Calu3 (cell line): ENCODE measurements at regions not wholly inside any gene's neighbourhood (a gene's known extent, or its start where the extent isn't known, plus 50 kb on each side); places are given as distances from the start of the nearest gene placed in this dataset.

Experiments used
- BruUV-seq: library from RNA; stranded (reverse); fragments of 400-500 nt; replicated peaks from 2 replicates; lab custom pipeline; 2021; lab: Mats Ljungman, UMichigan
- CTCF ChIA-PET: fragments of 300-600 bp; sonication (Branson Sonifier 250); formaldehyde crosslinking; loops from one replicate; lab custom pipeline; 2022; ENCODE audit warnings: antibody characterized with exemption; lab: Charles Lee
- DNase-seq: peaks from one replicate; pipeline ENCODE4 v3.0.0; 2022
- H3K27ac Mint-ChIP-seq: one replicate; pipeline ENCODE4 v1.8.0; 2022; ENCODE audit warnings: mixed read lengths; ENCODE audit not compliant: unreplicated experiment
- H3K27me3 Mint-ChIP-seq: one replicate; pipeline ENCODE4 v1.8.0; 2022; ENCODE audit warnings: mixed read lengths; ENCODE audit not compliant: unreplicated experiment
- H3K36me3 Mint-ChIP-seq: one replicate; pipeline ENCODE4 v1.8.0; 2022; ENCODE audit warnings: mild to moderate bottlenecking, moderate library complexity, mixed read lengths; ENCODE audit not compliant: insufficient read depth, unreplicated experiment
- H3K4me1 Mint-ChIP-seq: one replicate; pipeline ENCODE4 v1.8.0; 2022; ENCODE audit warnings: mild to moderate bottlenecking, low read depth, mixed read lengths; ENCODE audit not compliant: unreplicated experiment
- H3K4me3 Mint-ChIP-seq: one replicate; pipeline ENCODE4 v1.8.0; 2022; ENCODE audit warnings: mild to moderate bottlenecking, low read depth, moderate library complexity, mixed read lengths; ENCODE audit not compliant: unreplicated experiment
- H3K9me3 Mint-ChIP-seq: one replicate; pipeline ENCODE4 v1.8.0; 2022; ENCODE audit warnings: low read depth, mixed read lengths; ENCODE audit not compliant: unreplicated experiment
- intact Hi-C: fragments of 100-400 bp; cut with micrococcal nuclease; formaldehyde crosslinking; loops from one replicate; pipeline ENCODE4 v1.10.0; 2022; ENCODE audit not compliant: unreplicated experiment
- TF ChIP-seq, protein P1 (sequence below): fragments of 200-600 bp; IDR thresholded peaks from one replicate; pipeline ENCODE4 v1.8.0; 2022; ENCODE audit warnings: antibody characterized with exemption; ENCODE audit not compliant: unreplicated experiment

DNA sequence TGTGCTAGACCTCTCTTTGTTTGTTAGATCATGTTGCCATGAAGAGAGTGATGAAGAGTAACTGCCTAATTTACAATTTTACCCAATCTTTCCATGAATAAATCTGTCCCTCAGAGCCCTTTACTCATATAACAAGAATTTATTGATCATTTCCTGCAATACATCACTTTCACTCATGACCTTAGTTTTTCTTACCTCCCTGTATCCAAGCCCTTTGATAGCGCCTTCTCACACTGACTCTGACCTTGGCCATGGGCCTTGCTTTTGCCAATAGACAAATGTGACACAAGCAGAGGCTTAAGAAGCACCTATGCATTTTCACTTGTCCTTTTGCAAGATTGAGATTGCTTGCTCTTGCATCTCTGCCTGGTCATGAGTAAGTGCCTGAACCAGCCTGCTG is 288.1 kb downstream of the NNT start:
- Mint-ChIP-seq H3K4me1 (peaks cover 21% of the 10 kb centered on the region), H3K27ac (no peak overlapping the region), H3K4me3 (no peak overlapping the region), H3K36me3 (no peaks in the 10 kb centered on the region), H3K27me3 (no peaks in the 10 kb centered on the region), H3K9me3 (peaks cover 2% of the 10 kb centered on the region)
- peak; percentile 14 for DNase-seq
- TF ChIP-seq, protein P1, sequence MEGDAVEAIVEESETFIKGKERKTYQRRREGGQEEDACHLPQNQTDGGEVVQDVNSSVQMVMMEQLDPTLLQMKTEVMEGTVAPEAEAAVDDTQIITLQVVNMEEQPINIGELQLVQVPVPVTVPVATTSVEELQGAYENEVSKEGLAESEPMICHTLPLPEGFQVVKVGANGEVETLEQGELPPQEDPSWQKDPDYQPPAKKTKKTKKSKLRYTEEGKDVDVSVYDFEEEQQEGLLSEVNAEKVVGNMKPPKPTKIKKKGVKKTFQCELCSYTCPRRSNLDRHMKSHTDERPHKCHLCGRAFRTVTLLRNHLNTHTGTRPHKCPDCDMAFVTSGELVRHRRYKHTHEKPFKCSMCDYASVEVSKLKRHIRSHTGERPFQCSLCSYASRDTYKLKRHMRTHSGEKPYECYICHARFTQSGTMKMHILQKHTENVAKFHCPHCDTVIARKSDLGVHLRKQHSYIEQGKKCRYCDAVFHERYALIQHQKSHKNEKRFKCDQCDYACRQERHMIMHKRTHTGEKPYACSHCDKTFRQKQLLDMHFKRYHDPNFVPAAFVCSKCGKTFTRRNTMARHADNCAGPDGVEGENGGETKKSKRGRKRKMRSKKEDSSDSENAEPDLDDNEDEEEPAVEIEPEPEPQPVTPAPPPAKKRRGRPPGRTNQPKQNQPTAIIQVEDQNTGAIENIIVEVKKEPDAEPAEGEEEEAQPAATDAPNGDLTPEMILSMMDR: no peak
- intact Hi-C loops: loop anchor here (5.0 kb wide), 1 partner anchor 111 kb away; no protein-coding TSS in a partner anchor
- CTCF ChIA-PET: no interaction called here
- no TSS peak for BruUV-seq

- H3K36me3 Mint-ChIP-seq: no peaks in the 10 kb centered on the region
- no TSS peak for BruUV-seq
- TF ChIP-seq, protein P1: no peak
- peaks cover 2% of the 10 kb centered on the region for H3K9me3 Mint-ChIP-seq
- CTCF ChIA-PET: no interaction called here
- intact Hi-C loops: no loop called here
- DNase-seq: no peak
- peaks cover 21% of the 10 kb centered on the region for H3K4me1 Mint-ChIP-seq
- no peak overlapping the region for H3K27ac Mint-ChIP-seq
- H3K27me3 Mint-ChIP-seq: no peaks in the 10 kb centered on the region
- H3K4me3 Mint-ChIP-seq: no peak overlapping the region
Observed at GRCh38 chr5:43889233-43889632, 286.3 kb downstream of the NNT start.

GRCh38 chr5:43875741-43876140 is 272.8 kb downstream of the NNT start:
- intact Hi-C loops: no loop called here
- Mint-ChIP-seq H3K4me3 (no peak overlapping the region), H3K4me1 (no peaks in the 10 kb centered on the region), H3K36me3 (no peaks in the 10 kb centered on the region), H3K9me3 (no peaks in the 10 kb centered on the region), H3K27me3 (no peaks in the 10 kb centered on the region), H3K27ac (no peak overlapping the region)
- CTCF ChIA-PET: no interaction called here
- DNase-seq: no peak
- no TSS peak for BruUV-seq
- TF ChIP-seq, protein P1: no peak

DNA sequence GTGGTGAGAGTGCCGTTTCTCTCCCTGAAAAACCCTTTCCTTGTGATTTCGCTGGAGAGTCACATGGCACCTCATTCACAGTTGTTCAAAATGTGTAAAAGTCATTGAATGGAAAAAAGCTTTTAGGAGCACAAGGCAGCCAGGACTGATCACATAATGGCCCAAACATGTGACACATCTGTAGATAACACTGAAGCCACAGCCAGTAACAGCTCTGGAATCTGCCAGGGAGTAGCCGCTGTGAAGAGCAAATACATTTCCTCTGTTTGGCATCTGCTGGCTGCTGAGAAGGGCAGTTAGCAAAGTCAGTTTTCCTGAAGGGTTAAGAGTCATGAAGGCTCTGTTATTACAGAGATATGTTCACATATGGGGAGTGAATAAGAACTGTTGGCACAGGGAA is 271.8 kb downstream of the NNT start:
- CTCF ChIA-PET: no interaction called here
- no TSS peak for BruUV-seq
- no peak overlapping the region for H3K4me3 Mint-ChIP-seq
- H3K9me3 Mint-ChIP-seq: no peaks in the 10 kb centered on the region
- no peak for DNase-seq
- no peaks in the 10 kb centered on the region for H3K4me1 Mint-ChIP-seq
- no peaks in the 10 kb centered on the region for H3K36me3 Mint-ChIP-seq
- no peaks in the 10 kb centered on the region for H3K27me3 Mint-ChIP-seq
- H3K27ac Mint-ChIP-seq: no peak overlapping the region
- intact Hi-C loops: no loop called here
- TF ChIP-seq, protein P1: no peak
